ENCODE measurements at regions not wholly inside any gene's neighbourhood (a gene's known extent, or its start where the extent isn't known, plus 50 kb on each side); places are given as distances from the start of the nearest gene placed in this dataset.

- TF ChIP-seq CTCF (conservative IDR thresholded peaks at IDR 0.05; ENCODE audit: low read depth, low read length) (no peak), EZH2phosphoT487 (IDR thresholded peaks at IDR 0.05; ENCODE audit: borderline replicate concordance, low read length) (no peak)
Observed at GRCh38 chr6:126907312-126907711, 211.2 kb upstream of the RSPO3 start.
